ENCODE measurements at regions not wholly inside any gene's neighbourhood (a gene's known extent, or its start where the extent isn't known, plus 50 kb on each side); places are given as distances from the start of the nearest gene placed in this dataset.

DNA sequence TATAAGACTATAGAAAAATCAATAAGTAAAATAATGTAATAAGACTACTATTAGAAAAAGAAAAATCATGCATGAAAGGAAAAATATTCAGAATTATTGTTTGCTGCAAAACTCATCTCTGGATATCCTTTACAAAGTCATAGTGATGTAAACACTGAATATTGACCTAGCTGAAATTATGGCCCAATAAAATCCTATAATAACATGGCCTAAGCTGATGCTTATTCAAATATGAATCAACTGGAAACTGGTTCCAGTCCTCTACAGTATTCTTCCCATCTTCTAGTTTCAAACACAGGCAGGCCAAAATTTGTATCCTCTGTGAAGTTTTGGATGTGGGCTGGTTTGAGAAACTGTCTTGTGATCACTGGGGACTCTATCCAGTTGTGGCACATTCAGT is 134.5 kb downstream of the CNTN3 start:
- Mint-ChIP-seq H3K27ac (no peak overlapping the region), H3K36me3 (ENCODE audit: low read depth) (no peaks in the 10 kb centered on the region), H3K4me1 (ENCODE audit: low read depth) (no peaks in the 10 kb centered on the region)

DNA sequence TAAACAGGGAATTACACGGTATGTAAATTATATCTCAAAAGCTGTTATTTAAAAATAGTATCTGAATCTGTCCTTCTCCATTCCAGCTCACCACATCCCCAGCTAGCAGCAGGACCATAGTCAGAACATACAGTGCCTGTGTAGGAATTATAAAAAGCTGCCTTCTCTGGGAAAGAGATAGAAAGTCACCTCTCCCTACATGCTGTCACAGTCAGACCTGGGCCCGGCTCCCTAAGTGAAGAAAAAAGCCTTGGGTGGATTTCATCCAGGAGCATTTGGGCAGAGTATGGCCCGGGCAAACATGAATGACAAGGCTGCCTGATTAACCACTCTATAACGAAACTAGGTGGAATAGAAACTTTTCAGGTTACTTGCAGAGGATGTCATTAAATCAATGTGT is 144.1 kb downstream of the CNTN3 start:
- H3K4me3 Mint-ChIP-seq = no peak overlapping the region
- H3K27me3 Mint-ChIP-seq (ENCODE audit: low read depth) = no peaks in the 10 kb centered on the region
- peaks cover 34% of the 10 kb centered on the region for H3K9me3 Mint-ChIP-seq
- H3K36me3 Mint-ChIP-seq (ENCODE audit: low read depth) = no peaks in the 10 kb centered on the region
- DNase-seq (ENCODE audit: low spot score) = no peak
- no peak overlapping the region for H3K27ac Mint-ChIP-seq
- H3K4me1 Mint-ChIP-seq (ENCODE audit: low read depth) = no peaks in the 10 kb centered on the region

More for the DNA sequence above, 134.5 kb downstream of the CNTN3 start:
- Mint-ChIP-seq H3K9me3 (peaks cover 30% of the 10 kb centered on the region), H3K27me3 (ENCODE audit: low read depth) (no peaks in the 10 kb centered on the region), H3K4me3 (no peak overlapping the region)
- no peak for DNase-seq (ENCODE audit: low spot score)

- Mint-ChIP-seq H3K4me3 (no peak overlapping the region), H3K27me3 (ENCODE audit: low read depth) (no peaks in the 10 kb centered on the region)
These were observed 144.7 kb downstream of the CNTN3 start for GRCh38 chr3:74469713-74470112.

GRCh38 chr3:74469151-74469550 is 145.3 kb downstream of the CNTN3 start:
- DNase-seq (ENCODE audit: low spot score) = no peak
- H3K27me3 Mint-ChIP-seq (ENCODE audit: low read depth) = no peaks in the 10 kb centered on the region
- H3K4me1 Mint-ChIP-seq (ENCODE audit: low read depth) = no peaks in the 10 kb centered on the region
- H3K27ac Mint-ChIP-seq = no peak overlapping the region
- peaks cover 29% of the 10 kb centered on the region for H3K9me3 Mint-ChIP-seq
- H3K36me3 Mint-ChIP-seq (ENCODE audit: low read depth) = no peaks in the 10 kb centered on the region
- H3K4me3 Mint-ChIP-seq = no peak overlapping the region

More at GRCh38 chr3:74469713-74470112, 144.7 kb downstream of the CNTN3 start:
- H3K4me1 Mint-ChIP-seq (ENCODE audit: low read depth) = no peaks in the 10 kb centered on the region
- H3K36me3 Mint-ChIP-seq (ENCODE audit: low read depth) = no peaks in the 10 kb centered on the region
- H3K9me3 Mint-ChIP-seq = peaks cover 28% of the 10 kb centered on the region
- H3K27ac Mint-ChIP-seq = no peak overlapping the region
- DNase-seq (ENCODE audit: low spot score) = no peak

GRCh38 chr3:74465715-74466410 is 148.6 kb downstream of the CNTN3 start:
- Mint-ChIP-seq H3K4me1 (ENCODE audit: low read depth) (no peaks in the 10 kb centered on the region), H3K4me3 (no peak overlapping the region), H3K36me3 (ENCODE audit: low read depth) (no peaks in the 10 kb centered on the region), H3K9me3 (peaks cover 33% of the 10 kb centered on the region), H3K27me3 (ENCODE audit: low read depth) (no peaks in the 10 kb centered on the region), H3K27ac (no peak overlapping the region)
- no peak for DNase-seq (ENCODE audit: low spot score)

GRCh38 chr3:74463515-74463914 is 150.9 kb downstream of the CNTN3 start:
- Mint-ChIP-seq H3K27ac (no peak overlapping the region), H3K4me1 (ENCODE audit: low read depth) (no peaks in the 10 kb centered on the region), H3K27me3 (ENCODE audit: low read depth) (no peaks in the 10 kb centered on the region), H3K9me3 (peaks cover 25% of the 10 kb centered on the region), H3K36me3 (ENCODE audit: low read depth) (no peaks in the 10 kb centered on the region), H3K4me3 (no peak overlapping the region)
- no peak for DNase-seq (ENCODE audit: low spot score)

GRCh38 chr3:74456166-74456565 is 158.3 kb downstream of the CNTN3 start:
- Mint-ChIP-seq H3K4me3 (no peak overlapping the region), H3K9me3 (peaks cover 16% of the 10 kb centered on the region), H3K36me3 (ENCODE audit: low read depth) (no peaks in the 10 kb centered on the region), H3K27me3 (ENCODE audit: low read depth) (no peaks in the 10 kb centered on the region), H3K4me1 (ENCODE audit: low read depth) (no peaks in the 10 kb centered on the region), H3K27ac (no peak overlapping the region)
- no peak for DNase-seq (ENCODE audit: low spot score)

DNA sequence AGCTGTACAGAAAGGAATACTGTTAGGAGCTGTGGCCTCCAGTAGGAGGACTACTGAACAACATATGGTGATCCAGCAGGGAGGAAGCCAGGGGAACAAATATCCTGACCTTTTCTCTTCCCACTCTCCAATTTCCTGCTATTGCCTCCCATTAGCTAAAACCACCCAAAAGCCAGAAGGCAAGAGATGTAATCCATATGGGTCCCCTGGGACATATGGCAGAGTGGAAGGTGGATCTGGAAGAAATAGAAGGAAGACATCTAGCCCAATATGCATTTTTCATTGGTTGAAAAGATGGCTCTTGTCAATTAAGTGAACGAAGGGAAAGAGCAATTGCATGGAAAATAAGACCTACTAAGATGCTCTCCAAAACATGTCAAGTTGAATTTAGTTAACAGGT is 167.2 kb downstream of the CNTN3 start:
- Mint-ChIP-seq H3K27ac (no peak overlapping the region), H3K4me1 (ENCODE audit: low read depth) (no peaks in the 10 kb centered on the region), H3K27me3 (ENCODE audit: low read depth) (no peaks in the 10 kb centered on the region), H3K4me3 (no peak overlapping the region), H3K36me3 (ENCODE audit: low read depth) (no peaks in the 10 kb centered on the region), H3K9me3 (peaks cover 10% of the 10 kb centered on the region)
- DNase-seq (ENCODE audit: low spot score) = no peak

DNA sequence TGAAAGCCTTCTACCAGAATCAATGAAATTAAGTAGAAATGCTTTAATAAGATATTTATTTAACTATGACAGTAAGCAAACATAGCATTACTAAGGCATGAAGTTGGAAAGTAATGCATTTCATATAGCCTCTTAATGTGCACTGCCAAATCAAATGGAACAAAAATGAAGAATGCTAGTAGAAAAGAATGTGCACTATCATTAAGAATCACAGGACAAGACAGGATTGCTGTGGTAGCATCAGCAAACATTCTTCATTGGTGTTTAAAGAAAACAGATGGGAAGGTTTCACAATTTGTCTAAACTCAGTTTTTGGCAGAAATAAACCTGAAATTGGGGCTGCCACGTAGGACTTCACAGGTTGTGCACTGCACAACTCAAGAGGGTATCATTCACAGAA is 168.9 kb downstream of the CNTN3 start:
- no peaks in the 10 kb centered on the region for H3K4me1 Mint-ChIP-seq (ENCODE audit: low read depth)
- DNase-seq (ENCODE audit: low spot score) = no peak
- no peak overlapping the region for H3K27ac Mint-ChIP-seq
- H3K9me3 Mint-ChIP-seq = peaks cover 10% of the 10 kb centered on the region
- no peaks in the 10 kb centered on the region for H3K27me3 Mint-ChIP-seq (ENCODE audit: low read depth)
- no peak overlapping the region for H3K4me3 Mint-ChIP-seq
- no peaks in the 10 kb centered on the region for H3K36me3 Mint-ChIP-seq (ENCODE audit: low read depth)

GRCh38 chr3:74443102-74443501 is 171.4 kb downstream of the CNTN3 start:
- H3K4me3 Mint-ChIP-seq = no peak overlapping the region
- H3K4me1 Mint-ChIP-seq (ENCODE audit: low read depth) = no peaks in the 10 kb centered on the region
- peaks cover 4% of the 10 kb centered on the region for H3K9me3 Mint-ChIP-seq
- H3K27ac Mint-ChIP-seq = no peak overlapping the region
- H3K27me3 Mint-ChIP-seq (ENCODE audit: low read depth) = no peaks in the 10 kb centered on the region
- H3K36me3 Mint-ChIP-seq (ENCODE audit: low read depth) = no peaks in the 10 kb centered on the region
- DNase-seq (ENCODE audit: low spot score) = no peak

DNA sequence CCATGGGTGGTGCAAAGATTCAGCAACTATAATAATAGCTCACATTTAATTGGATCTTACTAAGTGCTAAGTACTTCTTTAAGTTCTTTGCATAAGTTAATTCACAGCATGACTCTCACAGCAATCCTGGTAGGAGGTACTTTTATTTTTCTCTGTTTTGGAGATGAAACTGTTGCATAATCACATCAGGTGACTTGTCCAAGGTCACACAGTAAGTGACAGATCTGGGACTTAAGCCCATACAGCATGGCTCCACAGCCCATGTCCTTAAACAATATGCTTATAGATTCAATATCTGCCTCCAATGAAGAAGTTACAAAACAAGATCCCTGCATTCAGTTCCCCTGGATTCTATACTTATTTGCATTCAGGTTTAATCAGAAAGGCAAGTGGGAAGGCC is 171.8 kb downstream of the CNTN3 start:
- H3K36me3 Mint-ChIP-seq (ENCODE audit: low read depth) = no peaks in the 10 kb centered on the region
- no peaks in the 10 kb centered on the region for H3K27me3 Mint-ChIP-seq (ENCODE audit: low read depth)

DNA sequence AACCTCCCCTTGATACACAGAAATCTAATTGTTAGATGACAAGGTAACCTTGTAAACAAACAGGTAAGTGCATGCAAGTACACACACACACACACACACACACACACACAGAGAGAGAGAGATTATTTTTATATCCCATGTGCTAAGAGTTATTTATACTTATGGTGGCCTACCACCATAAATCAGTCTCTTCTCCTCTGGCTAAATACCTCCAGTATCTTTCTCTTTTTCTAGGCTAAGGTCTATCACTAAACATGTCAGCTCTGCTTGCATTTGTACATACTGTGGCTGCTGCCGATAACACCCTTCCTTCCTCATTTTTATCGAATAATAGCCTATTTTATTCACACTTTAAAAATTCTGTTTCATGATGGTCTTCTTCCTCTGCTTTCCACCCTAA is 172.4 kb downstream of the CNTN3 start:
- Mint-ChIP-seq H3K9me3 (peaks cover 10% of the 10 kb centered on the region), H3K36me3 (ENCODE audit: low read depth) (no peaks in the 10 kb centered on the region)

More for the DNA sequence above, 171.8 kb downstream of the CNTN3 start:
- H3K4me3 Mint-ChIP-seq = no peak overlapping the region
- peaks cover 5% of the 10 kb centered on the region for H3K9me3 Mint-ChIP-seq
- H3K4me1 Mint-ChIP-seq (ENCODE audit: low read depth) = no peaks in the 10 kb centered on the region
- H3K27ac Mint-ChIP-seq = no peak overlapping the region
- no peak for DNase-seq (ENCODE audit: low spot score)

DNA sequence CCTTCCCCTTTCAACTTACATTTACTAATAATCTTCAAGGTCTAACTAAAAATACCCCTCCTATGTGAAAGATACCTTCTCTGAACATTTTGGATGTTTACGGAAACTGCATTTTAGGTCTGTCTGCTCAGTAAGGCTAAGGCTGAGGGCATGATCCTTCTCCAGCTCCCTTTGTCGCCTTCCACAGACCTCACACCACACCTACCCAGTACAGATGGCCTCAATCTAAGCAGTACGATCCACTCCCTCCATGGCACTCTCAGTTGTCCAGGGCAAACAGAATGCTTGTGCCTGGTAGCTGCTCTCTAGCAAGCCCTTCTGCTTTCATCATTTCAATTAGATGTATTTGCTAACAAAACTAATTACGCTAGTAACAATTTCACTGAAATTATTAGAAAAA is 178.3 kb downstream of the CNTN3 start:
- no peaks in the 10 kb centered on the region for H3K27me3 Mint-ChIP-seq (ENCODE audit: low read depth)
- no peaks in the 10 kb centered on the region for H3K4me1 Mint-ChIP-seq (ENCODE audit: low read depth)
- peaks cover 31% of the 10 kb centered on the region for H3K9me3 Mint-ChIP-seq
- H3K27ac Mint-ChIP-seq = no peak overlapping the region
- H3K4me3 Mint-ChIP-seq = no peak overlapping the region
- no peak for DNase-seq (ENCODE audit: low spot score)
- H3K36me3 Mint-ChIP-seq (ENCODE audit: low read depth) = no peaks in the 10 kb centered on the region

More for the DNA sequence above, 172.4 kb downstream of the CNTN3 start:
- no peak for DNase-seq (ENCODE audit: low spot score)
- Mint-ChIP-seq H3K27me3 (ENCODE audit: low read depth) (no peaks in the 10 kb centered on the region), H3K27ac (no peak overlapping the region), H3K4me1 (ENCODE audit: low read depth) (no peaks in the 10 kb centered on the region), H3K4me3 (no peak overlapping the region)

GRCh38 chr3:74435631-74436030 is 178.8 kb downstream of the CNTN3 start:
- Mint-ChIP-seq H3K4me3 (no peak overlapping the region), H3K36me3 (ENCODE audit: low read depth) (no peaks in the 10 kb centered on the region), H3K9me3 (peaks cover 36% of the 10 kb centered on the region), H3K4me1 (ENCODE audit: low read depth) (no peaks in the 10 kb centered on the region), H3K27ac (no peak overlapping the region), H3K27me3 (ENCODE audit: low read depth) (no peaks in the 10 kb centered on the region)
- no peak for DNase-seq (ENCODE audit: low spot score)

- no peak for DNase-seq (ENCODE audit: low spot score)
- Mint-ChIP-seq H3K27ac (no peak overlapping the region), H3K4me1 (ENCODE audit: low read depth) (no peaks in the 10 kb centered on the region), H3K4me3 (no peak overlapping the region), H3K36me3 (ENCODE audit: low read depth) (no peaks in the 10 kb centered on the region), H3K9me3 (peaks cover 45% of the 10 kb centered on the region), H3K27me3 (ENCODE audit: low read depth) (no peaks in the 10 kb centered on the region)
These were observed 180.1 kb downstream of the CNTN3 start for GRCh38 chr3:74434406-74434805.

Data from T-helper 2 cell treated with Interferon-gamma antibody and Interleukin-4, amounts not matched to agents 5 μg/mL and 100 μg/mL, for 36 hours (primary cell).